GM12865 (cell line): ENCODE measurements at regions not wholly inside any gene's neighbourhood (a gene's known extent, or its start where the extent isn't known, plus 50 kb on each side); places are given as distances from the start of the nearest gene placed in this dataset.
"Not testable (repeated sequence)": the region's sequence is repeated elsewhere in the genome, so short reads cannot be mapped to it uniquely, and the experiment has no call there.

Source experiments
- DNase-seq: peaks from one replicate; pipeline ENCODE4 v3.0.0; 2010; ENCODE audit warnings: low read depth
- H3K4me3 ChIP-seq: 2 replicates; pipeline ENCODE4 v1.5.1; 2011; ENCODE audit warnings: mild to moderate bottlenecking, low read depth, low read length, control low read depth
- CTCF ChIP-seq: IDR thresholded peaks from 2 replicates; pipeline ENCODE4 v1.5.1; 2011; ENCODE audit warnings: low read length, control low read depth, low read depth, inconsistent platforms; ENCODE audit not compliant: insufficient read depth; ENCODE audit errors: missing control alignments

DNA sequence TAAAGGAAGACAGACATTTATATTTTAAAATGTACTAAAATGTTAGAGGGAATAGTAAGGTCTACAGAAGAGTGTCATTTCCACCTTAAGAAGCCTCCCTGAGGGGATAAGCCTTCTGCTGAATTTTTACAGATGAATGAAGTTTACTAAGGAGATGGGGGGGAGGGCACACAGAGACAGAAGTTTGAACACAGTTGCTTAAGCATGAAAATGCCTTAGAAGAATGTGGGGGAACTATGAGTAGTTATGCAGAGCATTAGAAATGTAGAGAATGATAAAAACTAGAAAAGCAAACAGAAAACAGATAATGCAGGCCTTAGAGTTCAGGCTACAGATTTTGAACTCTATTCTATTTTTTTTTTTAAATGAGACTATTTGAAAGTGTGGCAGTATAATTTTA lies 232.2 kb upstream of the VLDLR start:
- DNase-seq: no peak
- no peak for TF ChIP-seq CTCF
- H3K4me3 ChIP-seq: no peak overlapping the region

- H3K4me3 ChIP-seq: no peak overlapping the region
- TF ChIP-seq CTCF: no peak
- DNase-seq: no peak
Observed at GRCh38 chr9:2390028-2390427, 231.6 kb upstream of the VLDLR start.

GRCh38 chr9:2391509-2392132 lies 230.0 kb upstream of the VLDLR start:
- DNase-seq, H3K4me3 ChIP-seq: not testable (repeated sequence)

GRCh38 chr9:2394087-2394741 lies 227.4 kb upstream of the VLDLR start:
- DNase-seq, H3K4me3 ChIP-seq: not testable (repeated sequence)

DNA sequence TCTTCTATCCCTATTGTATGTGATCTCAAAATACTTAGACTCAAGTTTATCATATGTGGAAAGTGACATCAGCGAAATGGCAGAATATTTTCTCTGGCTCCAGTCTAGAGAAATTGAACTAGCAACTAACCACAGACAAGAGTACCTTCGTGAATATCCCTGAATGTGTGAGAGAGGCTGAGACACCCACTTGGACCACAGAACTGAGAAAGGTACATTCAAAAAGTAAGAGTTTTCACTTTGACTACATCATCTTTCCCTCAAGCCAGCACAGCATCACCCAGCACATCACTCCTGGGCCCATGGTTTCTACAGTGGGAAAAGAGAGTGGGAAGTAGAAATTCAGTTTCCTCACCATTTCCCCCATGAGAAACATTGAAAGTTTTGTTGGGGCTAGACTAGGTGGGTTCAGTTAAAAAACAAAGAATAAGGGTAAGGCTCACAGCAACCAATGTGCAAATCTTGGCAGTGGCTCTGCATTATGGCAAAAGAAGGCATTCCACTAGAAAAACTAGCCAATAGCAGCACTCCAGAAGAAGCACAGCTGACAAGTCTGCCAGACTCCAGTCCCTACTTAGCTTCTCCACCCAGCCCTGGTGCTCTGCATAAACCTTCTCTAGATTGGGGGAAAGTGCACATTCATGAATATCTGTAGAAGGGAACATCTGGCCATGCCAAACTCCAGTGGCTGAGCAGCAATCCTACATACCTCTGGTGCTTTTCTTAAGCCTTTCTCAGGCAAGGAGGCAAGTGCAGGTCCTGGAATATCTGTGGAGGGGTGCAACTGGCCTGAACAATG lies 225.6 kb upstream of the VLDLR start:
- DNase-seq: no peak
- H3K4me3 ChIP-seq: no peak overlapping the region
- no peak for TF ChIP-seq CTCF

- no peak overlapping the region for H3K4me3 ChIP-seq
- TF ChIP-seq CTCF: no peak
- no peak for DNase-seq
Observed at GRCh38 chr9:2396622-2397285, 224.8 kb upstream of the VLDLR start.

DNA sequence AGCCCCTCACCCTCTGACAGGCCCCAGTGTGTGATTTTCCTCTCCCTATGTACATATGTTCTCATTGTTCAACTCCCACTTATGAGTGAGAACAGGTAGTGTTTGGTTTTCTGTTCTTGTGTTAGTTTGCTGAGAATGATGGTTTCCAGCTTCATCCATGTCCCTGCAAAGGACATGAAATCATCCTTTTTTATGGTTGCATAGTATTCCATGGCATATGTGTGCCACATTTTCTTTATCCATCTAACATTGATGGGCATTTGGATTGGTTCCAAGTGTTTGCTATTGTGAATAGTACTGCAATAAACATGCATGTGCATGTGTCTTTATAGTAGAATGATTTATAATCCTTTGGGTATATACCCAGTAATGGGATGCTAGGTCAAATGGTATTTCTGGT lies 223.7 kb upstream of the VLDLR start:
- DNase-seq, H3K4me3 ChIP-seq: not testable (repeated sequence)

DNA sequence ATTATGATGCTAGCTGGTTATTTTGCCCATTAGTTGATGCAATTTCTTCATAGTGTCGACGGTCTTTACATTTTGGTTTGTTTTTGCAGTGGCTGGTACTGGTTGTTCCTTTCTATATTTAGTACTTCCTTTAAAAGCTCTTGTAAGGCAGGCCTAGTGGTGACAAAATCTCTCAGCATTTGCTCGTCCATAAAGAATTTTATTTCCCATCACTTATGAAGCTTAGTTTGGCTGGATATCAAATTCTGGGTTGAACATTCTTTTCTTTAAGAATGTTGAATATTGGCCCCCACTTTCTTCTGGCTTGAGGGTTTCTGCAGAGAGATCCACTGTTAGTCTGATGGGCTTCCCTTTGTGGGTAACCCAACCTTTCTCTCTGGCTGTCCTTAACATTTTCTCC lies 219.8 kb upstream of the VLDLR start:
- H3K4me3 ChIP-seq, DNase-seq: not testable (repeated sequence)
